ENCODE measurements at regions not wholly inside any gene's neighbourhood (a gene's known extent, or its start where the extent isn't known, plus 50 kb on each side); places are given as distances from the start of the nearest gene placed in this dataset.

GRCh38 chr5:145551714-145552113 is 283.4 kb downstream of the PRELID2 start:
- intact Hi-C loops (cut with DNase I): no loop called here
- DNase-seq (no peak), ATAC-seq (no peak)
- no peaks in the 10 kb centered on the region for H3K4me1 ChIP-seq
- H3K36me3 ChIP-seq: no peaks in the 10 kb centered on the region
- H3K27me3 ChIP-seq: no peaks in the 10 kb centered on the region
- no peak overlapping the region for H3K4me3 ChIP-seq
- no peak for TF ChIP-seq CTCF (IDR thresholded peaks at IDR 0.05)
- H3K27ac ChIP-seq: no peak overlapping the region
- H3K9me3 ChIP-seq: no peaks in the 10 kb centered on the region

GRCh38 chr5:145548097-145548496 is 287.0 kb downstream of the PRELID2 start:
- intact Hi-C loops (cut with DNase I): no loop called here
- ATAC-seq: no peak
- Histone ChIP-seq H3K27me3 (no peaks in the 10 kb centered on the region), H3K9me3 (no peaks in the 10 kb centered on the region), H3K36me3 (no peaks in the 10 kb centered on the region), H3K4me1 (no peaks in the 10 kb centered on the region), H3K4me3 (no peak overlapping the region), H3K27ac (no peak overlapping the region)
- TF ChIP-seq CTCF (IDR thresholded peaks at IDR 0.05): no peak
- no peak for DNase-seq

GRCh38 chr5:145544401-145544800 is 290.7 kb downstream of the PRELID2 start:
- H3K27me3 ChIP-seq: no peaks in the 10 kb centered on the region
- H3K9me3 ChIP-seq: no peaks in the 10 kb centered on the region
- DNase-seq (no peak), ATAC-seq (no peak)
- no peaks in the 10 kb centered on the region for H3K4me1 ChIP-seq
- H3K4me3 ChIP-seq: no peak overlapping the region
- H3K27ac ChIP-seq: no peak overlapping the region
- TF ChIP-seq CTCF (IDR thresholded peaks at IDR 0.05): no peak
- intact Hi-C loops (cut with DNase I): no loop called here
- no peaks in the 10 kb centered on the region for H3K36me3 ChIP-seq

GRCh38 chr5:145543968-145544367 is 291.2 kb downstream of the PRELID2 start:
- H3K36me3 ChIP-seq: no peaks in the 10 kb centered on the region
- intact Hi-C loops (cut with DNase I): no loop called here

GRCh38 chr5:145540375-145540774 is 294.8 kb downstream of the PRELID2 start:
- no peaks in the 10 kb centered on the region for H3K36me3 ChIP-seq
- DNase-seq (no peak), ATAC-seq (no peak)
- no peak for TF ChIP-seq CTCF (IDR thresholded peaks at IDR 0.05)
- intact Hi-C loops (cut with DNase I): no loop called here
- H3K27ac ChIP-seq: no peak overlapping the region
- H3K4me3 ChIP-seq: no peak overlapping the region
- no peaks in the 10 kb centered on the region for H3K4me1 ChIP-seq
- H3K9me3 ChIP-seq: peaks cover 0 to 20% of the 10 kb centered on the region in 2 donors
- no peaks in the 10 kb centered on the region for H3K27me3 ChIP-seq

More at GRCh38 chr5:145543968-145544367, 291.2 kb downstream of the PRELID2 start:
- Histone ChIP-seq H3K9me3 (no peaks in the 10 kb centered on the region), H3K4me1 (no peaks in the 10 kb centered on the region), H3K4me3 (no peak overlapping the region), H3K27ac (no peak overlapping the region), H3K27me3 (no peaks in the 10 kb centered on the region)
- no peak for TF ChIP-seq CTCF (IDR thresholded peaks at IDR 0.05)
- no peak for ATAC-seq
- no peak for DNase-seq

All from left lung (tissue), 4 donors.